GM12875 (cell line): ENCODE measurements at regions not wholly inside any gene's neighbourhood (a gene's known extent, or its start where the extent isn't known, plus 50 kb on each side); places are given as distances from the start of the nearest gene placed in this dataset.

Experiments used
- H3K4me3 ChIP-seq: one replicate; pipeline ENCODE4 v1.5.1; 2011; ENCODE audit warnings: low read depth, low read length, control low read depth
- TF ChIP-seq, protein P1 (sequence below): IDR thresholded peaks from 2 replicates; pipeline ENCODE4 v1.5.1; 2011; ENCODE audit warnings: low read depth, mild to moderate bottlenecking, control low read depth, inconsistent platforms, low read length, moderate library complexity, borderline replicate concordance; ENCODE audit not compliant: insufficient read depth

DNA sequence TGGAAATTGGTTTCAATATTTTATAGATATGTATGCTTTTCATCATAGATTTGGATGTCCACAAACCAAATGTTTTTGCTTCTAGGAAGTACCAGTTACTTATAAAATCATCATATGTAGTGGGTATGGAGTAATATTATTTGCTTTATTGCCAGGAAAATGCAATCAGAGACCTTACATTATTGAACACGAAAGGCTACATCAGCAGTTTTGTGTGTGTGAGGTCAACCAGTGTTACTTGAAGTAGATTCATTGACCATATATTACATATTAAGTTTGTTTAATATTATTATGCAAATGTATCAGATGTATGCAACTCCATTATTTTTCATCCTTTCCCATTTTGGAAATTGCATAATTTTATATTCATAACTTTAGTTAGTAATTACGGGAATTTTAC lies 219.1 kb upstream of the MMADHC start:
- no peak overlapping the region for H3K4me3 ChIP-seq
- TF ChIP-seq, protein P1, sequence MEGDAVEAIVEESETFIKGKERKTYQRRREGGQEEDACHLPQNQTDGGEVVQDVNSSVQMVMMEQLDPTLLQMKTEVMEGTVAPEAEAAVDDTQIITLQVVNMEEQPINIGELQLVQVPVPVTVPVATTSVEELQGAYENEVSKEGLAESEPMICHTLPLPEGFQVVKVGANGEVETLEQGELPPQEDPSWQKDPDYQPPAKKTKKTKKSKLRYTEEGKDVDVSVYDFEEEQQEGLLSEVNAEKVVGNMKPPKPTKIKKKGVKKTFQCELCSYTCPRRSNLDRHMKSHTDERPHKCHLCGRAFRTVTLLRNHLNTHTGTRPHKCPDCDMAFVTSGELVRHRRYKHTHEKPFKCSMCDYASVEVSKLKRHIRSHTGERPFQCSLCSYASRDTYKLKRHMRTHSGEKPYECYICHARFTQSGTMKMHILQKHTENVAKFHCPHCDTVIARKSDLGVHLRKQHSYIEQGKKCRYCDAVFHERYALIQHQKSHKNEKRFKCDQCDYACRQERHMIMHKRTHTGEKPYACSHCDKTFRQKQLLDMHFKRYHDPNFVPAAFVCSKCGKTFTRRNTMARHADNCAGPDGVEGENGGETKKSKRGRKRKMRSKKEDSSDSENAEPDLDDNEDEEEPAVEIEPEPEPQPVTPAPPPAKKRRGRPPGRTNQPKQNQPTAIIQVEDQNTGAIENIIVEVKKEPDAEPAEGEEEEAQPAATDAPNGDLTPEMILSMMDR: no peak

- TF ChIP-seq, protein P1: no peak
- no peak overlapping the region for H3K4me3 ChIP-seq
These were observed 213.3 kb upstream of the MMADHC start for GRCh38 chr2:149800624-149801542.

- no peak overlapping the region for H3K4me3 ChIP-seq
- TF ChIP-seq, protein P1: no peak
These were observed 211.6 kb upstream of the MMADHC start for GRCh38 chr2:149799013-149799705.

- no peak overlapping the region for H3K4me3 ChIP-seq
- TF ChIP-seq, protein P1: no peak
These were observed 209.5 kb upstream of the MMADHC start for GRCh38 chr2:149797030-149797429.

DNA sequence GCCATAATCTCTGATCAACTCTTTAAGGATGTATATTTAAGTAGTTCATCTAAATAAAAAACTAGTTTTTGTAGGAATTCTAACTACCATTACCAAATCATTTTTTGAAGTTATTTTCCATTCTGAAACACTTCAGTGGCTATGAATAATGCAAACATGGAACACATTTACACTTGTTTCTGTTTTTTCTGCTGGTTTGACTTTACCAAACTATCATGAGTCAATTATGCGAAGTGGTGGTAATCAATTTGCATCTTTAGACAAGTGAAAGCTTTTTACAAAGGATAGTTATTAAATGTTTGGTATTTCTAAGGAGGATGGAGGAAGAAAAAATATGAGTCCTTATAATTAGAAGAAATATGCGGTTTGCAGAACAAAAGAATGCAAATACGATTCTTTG lies 202.0 kb upstream of the MMADHC start:
- TF ChIP-seq, protein P1: no peak
- no peak overlapping the region for H3K4me3 ChIP-seq

DNA sequence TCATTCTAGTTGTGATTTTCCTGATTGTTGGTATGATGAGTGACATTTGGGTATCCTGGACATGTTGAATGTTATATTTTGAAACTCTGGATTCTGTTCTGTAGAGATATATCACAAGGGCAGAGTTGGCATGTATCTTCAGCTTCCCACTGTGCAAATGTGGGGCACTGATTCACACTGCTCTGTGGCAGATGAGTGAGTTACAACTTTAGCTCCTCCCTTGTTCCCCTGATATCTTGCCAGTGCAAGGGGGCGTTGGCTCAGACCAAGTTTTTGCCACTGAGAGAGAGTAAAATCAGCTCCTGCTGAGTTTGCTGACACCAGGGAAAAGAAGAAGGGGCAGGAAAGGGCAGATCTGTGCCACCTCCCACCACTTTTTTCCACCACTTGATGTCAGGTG lies 199.6 kb upstream of the MMADHC start:
- TF ChIP-seq, protein P1: no peak
- no peak overlapping the region for H3K4me3 ChIP-seq
